Astrocyte (in vitro differentiated cells and primary cell): ENCODE measurements at regions not wholly inside any gene's neighbourhood (a gene's known extent, or its start where the extent isn't known, plus 50 kb on each side); places are given as distances from the start of the nearest gene placed in this dataset.
"Not testable (repeated sequence)": the region's sequence is repeated elsewhere in the genome, so short reads cannot be mapped to it uniquely, and the experiment has no call there.

ENCODE experiments used
- DNase-seq: peaks from one replicate; pipeline ENCODE4 v3.0.0-alpha.2; 2010; ENCODE audit warnings: low read depth
- FAIRE-seq: peaks from 2 replicates; lab custom pipeline; 2011; peaks lifted over from hg19 to GRCh38; lab: Jason Lieb, UNC
- H2AFZ ChIP-seq: 2 replicates; pipeline ENCODE4 v1.6.0; 2012; ENCODE audit warnings: low read depth, low read length, inconsistent platforms
- H3K27ac ChIP-seq: 2 replicates; pipeline ENCODE4 v1.5.1; 2011; ENCODE audit warnings: low read depth, low read length, inconsistent platforms
- H3K27me3 ChIP-seq: 2 replicates; pipeline ENCODE4 v1.6.0; 2011; ENCODE audit warnings: low read length, inconsistent platforms; ENCODE audit not compliant: insufficient read depth
- H3K36me3 ChIP-seq: 2 replicates; pipeline ENCODE4 v1.5.1; 2011; ENCODE audit warnings: low read length, inconsistent platforms; ENCODE audit not compliant: insufficient read depth
- H3K4me1 ChIP-seq: 2 replicates; pipeline ENCODE4 v1.5.1; 2011; ENCODE audit warnings: low read length, inconsistent platforms; ENCODE audit not compliant: insufficient read depth
- H3K4me2 ChIP-seq: 2 replicates; pipeline ENCODE4 v1.6.0; 2012; ENCODE audit warnings: low read length, inconsistent platforms
- H3K4me3 ChIP-seq: 2 replicates; pipeline ENCODE4 v1.5.1; 2011; ENCODE audit warnings: low read depth, mild to moderate bottlenecking, low read length, inconsistent platforms; ENCODE audit not compliant: insufficient read depth
- H3K79me2 ChIP-seq: 2 replicates; pipeline ENCODE4 v1.6.0; 2012; ENCODE audit warnings: mild to moderate bottlenecking, low read length, inconsistent platforms; ENCODE audit not compliant: insufficient read depth
- H3K9ac ChIP-seq: 2 replicates; pipeline ENCODE4 v1.6.0; 2012; ENCODE audit warnings: mild to moderate bottlenecking, low read length, inconsistent platforms
- H3K9me3 ChIP-seq: 2 replicates; pipeline ENCODE4 v1.5.1; 2012; ENCODE audit warnings: low read depth, mild to moderate bottlenecking, low read length, inconsistent platforms; ENCODE audit not compliant: insufficient read depth
- H4K20me1 ChIP-seq: 2 replicates; pipeline ENCODE4 v1.6.0; 2012; ENCODE audit warnings: low read length, inconsistent platforms; ENCODE audit not compliant: insufficient read depth
- H3K27ac Mint-ChIP-seq: one replicate; pipeline ENCODE4 v1.8.0; 2021; ENCODE audit warnings: mild to moderate bottlenecking, mixed read lengths; ENCODE audit not compliant: unreplicated experiment
- H3K27me3 Mint-ChIP-seq: one replicate; pipeline ENCODE4 v1.8.0; 2021; ENCODE audit warnings: low read depth, mixed read lengths; ENCODE audit not compliant: unreplicated experiment
- H3K36me3 Mint-ChIP-seq: one replicate; pipeline ENCODE4 v1.8.0; 2021; ENCODE audit warnings: low read depth, mixed read lengths; ENCODE audit not compliant: unreplicated experiment
- H3K4me1 Mint-ChIP-seq: one replicate; pipeline ENCODE4 v1.8.0; 2021; ENCODE audit warnings: low read depth, mixed read lengths; ENCODE audit not compliant: unreplicated experiment
- H3K4me3 Mint-ChIP-seq: one replicate; pipeline ENCODE4 v1.8.0; 2021; ENCODE audit warnings: mild to moderate bottlenecking, moderate library complexity, mixed read lengths; ENCODE audit not compliant: unreplicated experiment
- H3K9me3 Mint-ChIP-seq: one replicate; pipeline ENCODE4 v1.8.0; 2021; ENCODE audit warnings: mild to moderate bottlenecking, mixed read lengths; ENCODE audit not compliant: unreplicated experiment
- CTCF ChIP-seq: IDR thresholded peaks from 2 replicates; pipeline ENCODE4 v1.5.1; 2011; ENCODE audit warnings: low read depth, mild to moderate bottlenecking, inconsistent platforms, low read length, moderate library complexity; ENCODE audit not compliant: insufficient read depth
- EZH2 ChIP-seq: IDR thresholded peaks from 2 replicates; pipeline ENCODE4 v1.6.1; 2012; ENCODE audit warnings: mild to moderate bottlenecking, low read length, inconsistent platforms; ENCODE audit not compliant: insufficient read depth

DNA sequence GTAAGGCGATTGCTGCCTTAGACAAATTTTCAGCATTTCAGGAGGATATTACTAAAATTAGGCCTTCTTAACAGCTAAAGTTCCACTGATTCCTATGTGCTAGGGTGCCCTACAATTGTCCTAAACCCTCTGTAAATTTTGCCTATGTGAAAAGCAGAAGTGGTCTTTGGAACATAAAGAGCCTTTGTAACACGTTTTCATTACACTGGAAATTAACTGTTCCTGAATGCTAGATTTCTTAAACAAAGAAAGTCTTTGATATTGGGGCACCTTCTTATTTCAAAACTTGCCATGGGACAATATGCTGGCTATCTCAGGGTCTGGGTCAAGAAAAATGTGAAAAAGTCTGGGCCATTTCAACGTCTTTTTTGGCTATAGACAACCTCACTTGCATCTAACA, 60.4 kb upstream of the MOCS2 start:
- Mint-ChIP-seq H3K27ac (no peak overlapping the region), H3K9me3 (no peaks in the 10 kb centered on the region), H3K27me3 (no peaks in the 10 kb centered on the region), H3K36me3 (no peaks in the 10 kb centered on the region), H3K4me3 (no peak overlapping the region), H3K4me1 (peaks cover 5% of the 10 kb centered on the region)
- FAIRE-seq, result peak; percentile 5
- TF ChIP-seq EZH2 (no peak), CTCF (no peak)
- H2AFZ ChIP-seq, result no peak overlapping the region
- H3K36me3 ChIP-seq, result no peaks in the 10 kb centered on the region
- H3K27ac ChIP-seq, result no peak overlapping the region
- no peak for DNase-seq
- no peak overlapping the region for H3K9ac ChIP-seq
- H3K4me2 ChIP-seq, result no peak overlapping the region
- H3K9me3 ChIP-seq, result no peaks in the 10 kb centered on the region
- no peaks in the 10 kb centered on the region for H4K20me1 ChIP-seq
- H3K27me3 ChIP-seq, result no peaks in the 10 kb centered on the region
- no peaks in the 10 kb centered on the region for H3K79me2 ChIP-seq
- no peaks in the 10 kb centered on the region for H3K4me1 ChIP-seq
- no peak overlapping the region for H3K4me3 ChIP-seq

DNA sequence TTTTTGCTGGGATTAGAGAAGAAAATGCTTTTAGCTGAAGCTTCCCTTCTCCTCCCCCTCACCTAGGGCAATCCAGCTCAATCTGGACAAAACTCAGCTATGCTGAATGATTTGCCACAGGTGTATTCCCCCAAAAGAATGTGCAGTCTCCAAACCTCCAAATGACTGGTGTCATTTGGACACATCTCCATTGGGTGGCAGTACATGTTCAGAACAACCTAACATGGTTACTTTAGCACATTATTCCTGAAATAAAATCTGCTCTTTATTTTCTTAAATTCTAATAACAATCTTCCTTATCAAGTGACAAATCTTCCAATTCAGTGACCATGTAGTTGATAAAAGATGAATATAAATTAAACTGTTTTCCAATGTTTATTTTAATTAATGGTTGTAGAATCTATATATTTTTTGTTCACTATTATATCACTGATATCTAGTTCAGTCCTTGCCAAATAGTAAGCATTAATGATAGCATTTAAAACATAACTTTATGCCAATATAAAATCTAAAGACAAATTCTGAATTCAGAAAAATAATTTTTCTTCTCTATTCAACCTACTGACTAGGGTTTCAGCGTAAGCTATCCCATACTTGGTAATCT, 61.3 kb upstream of the MOCS2 start:
- Histone ChIP-seq H2AFZ (no peak overlapping the region), H3K9me3 (no peaks in the 10 kb centered on the region), H3K36me3 (no peaks in the 10 kb centered on the region), H3K79me2 (no peaks in the 10 kb centered on the region), H3K27me3 (no peaks in the 10 kb centered on the region), H3K4me1 (no peaks in the 10 kb centered on the region), H3K27ac (no peak overlapping the region), H3K4me2 (no peak overlapping the region), H3K9ac (no peak overlapping the region), H4K20me1 (no peaks in the 10 kb centered on the region), H3K4me3 (no peak overlapping the region)
- Mint-ChIP-seq H3K4me3 (no peak overlapping the region), H3K9me3 (no peaks in the 10 kb centered on the region), H3K27me3 (no peaks in the 10 kb centered on the region), H3K4me1 (peaks cover 5% of the 10 kb centered on the region), H3K36me3 (no peaks in the 10 kb centered on the region), H3K27ac (no peak overlapping the region)
- peak; percentile 12 for DNase-seq
- TF ChIP-seq CTCF (peak; percentile 71), EZH2 (no peak)
- peak; percentile 94 for FAIRE-seq

DNA sequence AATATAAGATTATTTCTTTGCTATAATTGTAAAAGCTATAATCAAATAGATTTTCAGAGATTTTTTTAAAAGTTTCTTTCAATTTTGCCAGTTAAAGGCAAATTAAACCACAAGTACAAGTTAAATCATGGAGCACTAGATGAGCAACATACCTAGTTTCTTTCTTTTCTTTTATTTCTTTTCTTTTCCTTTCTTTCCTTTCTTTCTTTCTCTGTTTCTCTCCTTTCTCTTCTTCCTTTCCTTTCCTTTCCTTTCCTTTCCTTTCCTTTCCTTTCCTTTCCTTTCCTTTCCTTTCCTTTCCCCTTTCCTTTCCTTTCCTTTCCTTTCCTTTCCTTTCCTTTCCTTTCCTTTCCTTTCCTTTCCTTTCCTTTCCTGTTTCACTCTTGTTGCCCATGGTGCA, 62.5 kb upstream of the MOCS2 start:
- H3K9me3 ChIP-seq, H3K27ac ChIP-seq, H3K9me3 Mint-ChIP-seq, H3K4me2 ChIP-seq, H3K79me2 ChIP-seq, H3K27ac Mint-ChIP-seq, H3K4me3 ChIP-seq, H3K4me1 ChIP-seq, H3K27me3 Mint-ChIP-seq, DNase-seq, H3K4me1 Mint-ChIP-seq, H3K9ac ChIP-seq, H3K4me3 Mint-ChIP-seq, H3K36me3 Mint-ChIP-seq, H4K20me1 ChIP-seq, H3K27me3 ChIP-seq, H2AFZ ChIP-seq, H3K36me3 ChIP-seq, FAIRE-seq: not testable (repeated sequence)
